IPS DF 6.9 (cell line): ENCODE measurements at regions not wholly inside any gene's neighbourhood (a gene's known extent, or its start where the extent isn't known, plus 50 kb on each side); places are given as distances from the start of the nearest gene placed in this dataset.

Experiments
- DNase-seq: peaks from one replicate; pipeline ENCODE4 v3.0.0-alpha.2; 2013; ENCODE audit warnings: low read depth, low spot score
- H3K27ac ChIP-seq: one replicate; pipeline ENCODE4 v1.5.1; 2013; ENCODE audit warnings: low read length, control low read depth
- H3K27me3 ChIP-seq: 2 replicates; pipeline ENCODE4 v1.6.1; 2013; ENCODE audit warnings: mild to moderate bottlenecking, low read length; ENCODE audit not compliant: control insufficient read depth, insufficient read depth
- H3K36me3 ChIP-seq: 2 replicates; pipeline ENCODE4 v1.6.1; 2013; ENCODE audit warnings: low read length; ENCODE audit not compliant: control insufficient read depth, insufficient read depth
- H3K4me1 ChIP-seq: 2 replicates; pipeline ENCODE4 v1.6.1; 2013; ENCODE audit warnings: low read length; ENCODE audit not compliant: control insufficient read depth, insufficient read depth
- H3K4me3 ChIP-seq: 2 replicates; pipeline ENCODE4 v1.5.1; 2013; ENCODE audit warnings: mild to moderate bottlenecking, low read length
- H3K9me3 ChIP-seq: 2 replicates; pipeline ENCODE4 v1.6.1; 2013; ENCODE audit warnings: low read length, inconsistent platforms; ENCODE audit not compliant: control insufficient read depth, insufficient read depth
- WGBS: extraction: QIAGEN DNeasy Blood & Tissue Kit; methylation state at CpG from one replicate; pipeline ENCODE4 v1.1.7; 2013; ENCODE audit warnings: mixed read lengths, missing lambda C conversion rate; ENCODE audit not compliant: insufficient read length, insufficient coverage; 5-methylcytosine and 5-hydroxymethylcytosine counted together

DNA sequence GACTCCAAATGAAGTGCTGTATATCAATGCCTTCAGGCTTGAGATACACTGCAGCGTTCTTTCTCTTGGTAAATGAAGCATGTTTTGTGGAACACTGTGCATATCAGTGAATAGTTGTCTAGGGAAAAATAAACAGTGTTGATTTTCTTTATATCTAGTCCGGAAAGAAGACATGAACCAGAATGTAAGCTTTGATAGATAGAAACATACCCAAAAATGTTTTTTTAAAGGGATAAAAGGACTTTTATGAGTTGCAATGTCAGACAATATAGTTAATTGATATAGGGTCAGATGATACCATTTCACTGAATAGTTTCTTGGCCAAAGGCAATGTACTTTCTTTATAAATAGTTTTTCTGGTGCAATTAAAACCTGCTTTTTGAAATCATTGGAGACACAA, 1037.8 kb downstream of the OTOL1 start:
- Histone ChIP-seq H3K27me3 (no peaks in the 10 kb centered on the region), H3K27ac (no peak overlapping the region), H3K9me3 (no peaks in the 10 kb centered on the region), H3K36me3 (no peaks in the 10 kb centered on the region), H3K4me1 (no peaks in the 10 kb centered on the region), H3K4me3 (no peak overlapping the region)
- no peak for DNase-seq
- no CpG with 5 or more reads among the region's 2 CpGs for WGBS

- H3K9me3 ChIP-seq = no peaks in the 10 kb centered on the region
- no peaks in the 10 kb centered on the region for H3K27me3 ChIP-seq
- no peaks in the 10 kb centered on the region for H3K36me3 ChIP-seq
- H3K4me1 ChIP-seq = no peaks in the 10 kb centered on the region
- WGBS = no CpG with 5 or more reads among the region's 2 CpGs
- no peak for DNase-seq
- no peak overlapping the region for H3K27ac ChIP-seq
- H3K4me3 ChIP-seq = no peak overlapping the region
These were observed 1041.9 kb downstream of the OTOL1 start for GRCh38 chr3:162538491-162538890.

GRCh38 chr3:162538906-162539305, 1042.3 kb downstream of the OTOL1 start:
- H3K27ac ChIP-seq = no peak overlapping the region
- H3K4me1 ChIP-seq = no peaks in the 10 kb centered on the region
- whole genome bisulfite sequencing = no CpG with 5 or more reads among the region's 3 CpGs
- no peak overlapping the region for H3K4me3 ChIP-seq
- H3K36me3 ChIP-seq = no peaks in the 10 kb centered on the region
- DNase-seq = no peak
- no peaks in the 10 kb centered on the region for H3K9me3 ChIP-seq
- H3K27me3 ChIP-seq = no peaks in the 10 kb centered on the region

- Histone ChIP-seq H3K27me3 (no peaks in the 10 kb centered on the region), H3K36me3 (no peaks in the 10 kb centered on the region), H3K9me3 (no peaks in the 10 kb centered on the region), H3K27ac (no peak overlapping the region), H3K4me3 (no peak overlapping the region), H3K4me1 (no peaks in the 10 kb centered on the region)
- DNase-seq = no peak
These were observed 1043.8 kb downstream of the OTOL1 start for GRCh38 chr3:162540421-162540820.

- H3K27ac ChIP-seq = no peak overlapping the region
- no peaks in the 10 kb centered on the region for H3K4me1 ChIP-seq
- WGBS = 100% methylated on average over 1 of the region's 2 CpGs
- no peak overlapping the region for H3K4me3 ChIP-seq
- no peaks in the 10 kb centered on the region for H3K27me3 ChIP-seq
- H3K9me3 ChIP-seq = no peaks in the 10 kb centered on the region
- DNase-seq = no peak
- H3K36me3 ChIP-seq = no peaks in the 10 kb centered on the region
These were observed 1045.3 kb downstream of the OTOL1 start for GRCh38 chr3:162541923-162542322.

- H3K27me3 ChIP-seq = no peaks in the 10 kb centered on the region
- H3K36me3 ChIP-seq = no peaks in the 10 kb centered on the region
- H3K9me3 ChIP-seq = no peaks in the 10 kb centered on the region
- no peak overlapping the region for H3K4me3 ChIP-seq
- no peaks in the 10 kb centered on the region for H3K4me1 ChIP-seq
- WGBS = no CpG with 5 or more reads among the region's 3 CpGs
- H3K27ac ChIP-seq = no peak overlapping the region
- no peak for DNase-seq
These were observed 1047.6 kb downstream of the OTOL1 start for GRCh38 chr3:162544246-162544645.

GRCh38 chr3:162546910-162547309, 1050.3 kb downstream of the OTOL1 start:
- no peaks in the 10 kb centered on the region for H3K4me1 ChIP-seq
- no peak overlapping the region for H3K4me3 ChIP-seq
- no peak overlapping the region for H3K27ac ChIP-seq
- WGBS = no CpG with 5 or more reads among the region's 2 CpGs
- no peak for DNase-seq
- no peaks in the 10 kb centered on the region for H3K27me3 ChIP-seq
- H3K9me3 ChIP-seq = no peaks in the 10 kb centered on the region
- no peaks in the 10 kb centered on the region for H3K36me3 ChIP-seq

GRCh38 chr3:162547321-162547720, 1050.7 kb downstream of the OTOL1 start:
- WGBS = no CpG with 5 or more reads among the region's 3 CpGs
- Histone ChIP-seq H3K9me3 (no peaks in the 10 kb centered on the region), H3K27me3 (no peaks in the 10 kb centered on the region), H3K4me1 (no peaks in the 10 kb centered on the region), H3K27ac (no peak overlapping the region), H3K36me3 (no peaks in the 10 kb centered on the region), H3K4me3 (no peak overlapping the region)
- DNase-seq = no peak

- H3K9me3 ChIP-seq = no peaks in the 10 kb centered on the region
- H3K4me1 ChIP-seq = no peaks in the 10 kb centered on the region
- no peaks in the 10 kb centered on the region for H3K27me3 ChIP-seq
- WGBS = no CpG with 5 or more reads among the region's 3 CpGs
- no peak for DNase-seq
- no peaks in the 10 kb centered on the region for H3K36me3 ChIP-seq
- H3K4me3 ChIP-seq = no peak overlapping the region
- no peak overlapping the region for H3K27ac ChIP-seq
These were observed 1059.2 kb downstream of the OTOL1 start for GRCh38 chr3:162555761-162556160.

DNA sequence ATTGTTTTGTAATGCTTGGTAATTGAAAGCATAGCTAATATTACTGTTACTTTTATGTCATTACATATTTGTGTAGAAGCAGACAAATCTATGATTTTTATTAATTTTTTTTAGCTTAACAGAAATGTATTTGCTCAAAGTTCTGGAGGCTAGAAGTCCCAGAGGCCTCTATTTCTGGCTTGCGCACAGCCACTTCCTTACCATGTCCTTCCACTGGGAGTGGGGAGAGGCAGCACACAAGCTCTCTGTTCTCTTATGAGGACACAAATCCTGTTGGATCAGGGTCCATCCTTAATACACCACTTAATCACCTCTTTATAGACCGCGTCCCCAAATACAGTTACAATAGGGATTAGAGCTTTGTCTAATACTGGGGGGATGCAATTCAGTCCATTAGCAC, 1061.4 kb downstream of the OTOL1 start:
- DNase-seq = no peak
- H3K9me3 ChIP-seq = no peaks in the 10 kb centered on the region
- no peaks in the 10 kb centered on the region for H3K36me3 ChIP-seq
- WGBS = no CpG with 5 or more reads among the region's 3 CpGs
- no peak overlapping the region for H3K27ac ChIP-seq
- H3K4me1 ChIP-seq = no peaks in the 10 kb centered on the region
- no peaks in the 10 kb centered on the region for H3K27me3 ChIP-seq
- no peak overlapping the region for H3K4me3 ChIP-seq

- no CpG with 5 or more reads among the region's 2 CpGs for WGBS
- no peaks in the 10 kb centered on the region for H3K9me3 ChIP-seq
- no peak for DNase-seq
These were observed 1072.1 kb downstream of the OTOL1 start for GRCh38 chr3:162568706-162569105.

More at GRCh38 chr3:162568706-162569105, 1072.1 kb downstream of the OTOL1 start:
- no peak overlapping the region for H3K4me3 ChIP-seq
- no peaks in the 10 kb centered on the region for H3K27me3 ChIP-seq
- H3K4me1 ChIP-seq = no peaks in the 10 kb centered on the region
- no peaks in the 10 kb centered on the region for H3K36me3 ChIP-seq
- no peak overlapping the region for H3K27ac ChIP-seq
